NCI-H1436 (cell line): ENCODE measurements at regions not wholly inside any gene's neighbourhood (a gene's known extent, or its start where the extent isn't known, plus 50 kb on each side); places are given as distances from the start of the nearest gene placed in this dataset.

Experiments
- DNase-seq: peaks from one replicate; lab custom pipeline; 2025; lab: John Stamatoyannopoulos, UW

GRCh38 chrX:51437521-51437920 lies 58.9 kb downstream of the NUDT11 start:
- DNase-seq: no peak

- DNase-seq: no peak
These were observed 61.3 kb downstream of the NUDT11 start for GRCh38 chrX:51435101-51435500.

- no peak for DNase-seq
These were observed 74.3 kb downstream of the NUDT11 start for GRCh38 chrX:51421972-51422597.

DNA sequence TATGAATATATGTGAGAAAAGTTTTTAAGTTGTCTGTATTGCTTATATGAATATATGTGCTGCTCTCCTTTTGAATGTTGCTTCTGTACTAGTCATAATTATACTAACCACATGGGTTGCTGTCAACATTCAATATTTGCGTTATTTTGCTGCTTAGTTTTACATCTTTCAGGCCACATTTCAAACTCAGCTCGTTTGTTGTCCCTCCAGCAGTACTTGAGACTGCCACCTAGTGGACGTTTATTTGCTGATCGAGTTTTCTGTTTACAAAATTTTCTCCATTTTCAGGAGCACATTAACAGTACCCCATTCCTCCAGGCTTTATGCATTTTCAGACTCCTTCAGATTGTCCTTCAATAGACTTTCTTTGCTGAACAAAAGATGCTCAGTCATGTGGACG lies 75.8 kb downstream of the NUDT11 start:
- peak; percentile 15 for DNase-seq

GRCh38 chrX:51408462-51408861 lies 75.8 kb downstream of the NUDT10 start:
- no peak for DNase-seq

DNA sequence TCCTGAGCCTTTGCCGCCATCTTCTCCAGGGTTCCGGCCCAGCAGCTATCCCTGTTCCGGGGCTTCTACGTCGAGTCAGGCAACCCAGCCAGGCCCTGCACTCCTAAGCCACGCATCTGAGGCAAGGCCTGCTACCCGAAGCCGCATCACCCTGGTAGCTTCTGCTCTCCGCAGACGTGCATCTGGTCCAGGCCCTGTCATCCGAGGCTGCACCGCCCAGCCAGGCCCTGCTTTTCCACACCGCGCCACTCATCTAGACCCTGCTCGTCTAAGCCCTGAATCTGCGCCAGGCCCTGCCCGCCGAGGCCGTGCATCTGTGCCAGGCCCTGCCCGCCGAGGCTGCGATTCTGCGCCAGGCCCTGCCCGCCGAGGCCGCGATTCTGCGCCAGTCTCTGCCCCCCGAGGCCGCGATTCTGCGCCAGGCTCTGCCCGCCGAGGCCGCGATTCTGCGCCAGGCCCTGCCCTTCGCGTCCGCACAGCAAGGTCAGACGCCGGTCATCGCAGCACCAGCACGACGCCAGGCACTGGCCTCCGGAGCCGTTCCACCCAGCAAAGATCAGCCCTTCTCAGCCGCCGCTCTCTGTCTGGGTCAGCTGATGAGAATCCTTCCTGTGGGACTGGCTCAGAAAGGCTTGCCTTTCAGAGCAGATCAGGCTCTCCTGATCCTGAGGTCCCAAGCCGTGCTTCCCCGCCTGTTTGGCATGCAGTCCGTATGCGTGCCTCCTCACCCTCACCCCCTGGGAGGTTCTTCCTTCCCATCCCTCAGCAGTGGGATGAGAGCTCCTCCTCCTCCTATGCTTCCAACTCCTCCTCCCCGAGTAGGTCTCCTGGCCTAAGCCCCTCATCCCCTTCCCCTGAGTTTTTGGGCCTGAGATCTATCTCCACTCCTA lies 75.1 kb downstream of the NUDT10 start:
- no peak for DNase-seq

GRCh38 chrX:51406688-51407519 lies 74.3 kb downstream of the NUDT10 start:
- DNase-seq: no peak

- DNase-seq: no peak
These were observed 71.8 kb downstream of the NUDT10 start for GRCh38 chrX:51404445-51404844.

- DNase-seq: no peak
These were observed 63.4 kb downstream of the NUDT10 start for GRCh38 chrX:51395810-51396728.

DNA sequence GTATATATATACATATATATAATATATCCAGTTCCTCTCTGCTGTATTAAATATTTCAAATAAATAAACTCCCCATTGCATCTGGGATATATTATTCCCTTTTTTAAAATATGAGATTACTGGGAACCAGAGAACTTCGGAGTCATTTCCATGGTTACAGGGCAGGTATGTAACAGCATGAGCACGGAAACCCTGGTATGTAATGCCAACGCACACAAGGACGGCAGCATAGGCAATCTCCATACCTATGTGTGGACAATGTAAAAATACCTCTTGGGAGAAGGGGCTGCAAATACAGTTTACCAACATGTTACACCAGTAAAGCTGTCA lies 62.8 kb downstream of the NUDT10 start:
- no peak for DNase-seq
